WI38 (cell line): ENCODE measurements at regions not wholly inside any gene's neighbourhood (a gene's known extent, or its start where the extent isn't known, plus 50 kb on each side); places are given as distances from the start of the nearest gene placed in this dataset.

Source experiments
- H3K4me3 ChIP-seq: 2 replicates; pipeline ENCODE4 v1.5.1; 2011; ENCODE audit warnings: low read depth, mild to moderate bottlenecking, control low read depth, low read length
- TF ChIP-seq, protein P1 (sequence below): IDR thresholded peaks from 2 replicates; pipeline ENCODE4 v1.5.1; 2012; ENCODE audit warnings: low read depth, mild to moderate bottlenecking, control low read depth, low read length

DNA sequence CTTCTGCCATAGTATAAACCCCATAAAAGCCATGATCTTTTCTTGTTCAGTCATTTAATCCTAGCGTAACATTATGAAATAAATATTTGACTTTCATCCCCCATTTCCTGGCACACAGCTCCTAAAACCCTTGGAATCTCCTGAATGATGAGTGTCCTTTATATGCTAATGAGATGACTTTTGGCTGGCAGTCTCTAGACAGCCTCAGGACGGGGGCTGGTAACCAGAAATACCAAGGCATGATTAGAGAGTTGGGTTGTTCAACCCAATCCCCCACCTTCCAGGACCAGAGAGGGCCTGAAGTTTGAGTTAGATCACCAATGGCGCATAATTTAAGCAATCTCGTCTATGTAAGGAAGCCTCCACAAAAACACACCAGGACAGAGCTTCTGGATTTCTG is 1246.1 kb upstream of the TENM4 start:
- no peak overlapping the region for H3K4me3 ChIP-seq
- TF ChIP-seq, protein P1, sequence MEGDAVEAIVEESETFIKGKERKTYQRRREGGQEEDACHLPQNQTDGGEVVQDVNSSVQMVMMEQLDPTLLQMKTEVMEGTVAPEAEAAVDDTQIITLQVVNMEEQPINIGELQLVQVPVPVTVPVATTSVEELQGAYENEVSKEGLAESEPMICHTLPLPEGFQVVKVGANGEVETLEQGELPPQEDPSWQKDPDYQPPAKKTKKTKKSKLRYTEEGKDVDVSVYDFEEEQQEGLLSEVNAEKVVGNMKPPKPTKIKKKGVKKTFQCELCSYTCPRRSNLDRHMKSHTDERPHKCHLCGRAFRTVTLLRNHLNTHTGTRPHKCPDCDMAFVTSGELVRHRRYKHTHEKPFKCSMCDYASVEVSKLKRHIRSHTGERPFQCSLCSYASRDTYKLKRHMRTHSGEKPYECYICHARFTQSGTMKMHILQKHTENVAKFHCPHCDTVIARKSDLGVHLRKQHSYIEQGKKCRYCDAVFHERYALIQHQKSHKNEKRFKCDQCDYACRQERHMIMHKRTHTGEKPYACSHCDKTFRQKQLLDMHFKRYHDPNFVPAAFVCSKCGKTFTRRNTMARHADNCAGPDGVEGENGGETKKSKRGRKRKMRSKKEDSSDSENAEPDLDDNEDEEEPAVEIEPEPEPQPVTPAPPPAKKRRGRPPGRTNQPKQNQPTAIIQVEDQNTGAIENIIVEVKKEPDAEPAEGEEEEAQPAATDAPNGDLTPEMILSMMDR, result no peak

DNA sequence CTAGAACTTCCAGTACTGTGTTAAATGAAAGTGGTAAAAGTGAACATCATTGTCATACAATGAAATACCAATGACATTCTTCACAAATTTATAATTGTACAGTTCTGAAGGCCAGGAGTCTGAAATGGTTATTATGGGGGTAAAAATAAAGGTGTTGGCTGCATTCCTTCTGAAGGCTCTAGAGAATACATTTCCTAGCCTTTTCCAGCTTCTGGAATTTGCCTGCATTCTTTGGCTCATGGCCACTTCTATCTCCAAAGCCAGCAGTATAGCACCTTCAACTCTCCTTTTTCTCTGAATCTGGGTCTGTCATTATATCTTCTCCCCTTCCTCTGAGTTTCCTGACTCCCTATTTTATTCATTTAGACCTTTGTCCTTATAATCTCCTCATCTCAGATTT is 1232.7 kb upstream of the TENM4 start:
- TF ChIP-seq, protein P1, result no peak
- no peak overlapping the region for H3K4me3 ChIP-seq

DNA sequence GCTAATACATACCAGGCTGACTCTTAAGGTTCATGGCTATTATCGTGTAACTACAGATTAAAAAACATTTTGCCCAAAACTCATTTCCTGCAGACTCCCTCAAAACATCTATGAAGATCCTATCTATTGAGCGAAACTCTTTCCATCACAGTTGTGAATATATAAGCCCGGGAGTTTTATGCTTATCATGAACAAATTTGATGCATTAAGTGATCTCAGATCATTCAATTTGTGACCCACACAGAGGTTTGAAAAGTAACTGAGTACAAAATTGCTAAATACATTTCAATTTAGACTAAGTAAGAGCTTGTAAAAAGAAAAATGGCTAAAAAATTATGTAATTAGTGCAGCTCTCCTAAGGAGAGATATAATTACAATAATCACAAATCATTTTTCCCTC is 1228.8 kb upstream of the TENM4 start:
- TF ChIP-seq, protein P1, result no peak
- H3K4me3 ChIP-seq, result no peak overlapping the region

DNA sequence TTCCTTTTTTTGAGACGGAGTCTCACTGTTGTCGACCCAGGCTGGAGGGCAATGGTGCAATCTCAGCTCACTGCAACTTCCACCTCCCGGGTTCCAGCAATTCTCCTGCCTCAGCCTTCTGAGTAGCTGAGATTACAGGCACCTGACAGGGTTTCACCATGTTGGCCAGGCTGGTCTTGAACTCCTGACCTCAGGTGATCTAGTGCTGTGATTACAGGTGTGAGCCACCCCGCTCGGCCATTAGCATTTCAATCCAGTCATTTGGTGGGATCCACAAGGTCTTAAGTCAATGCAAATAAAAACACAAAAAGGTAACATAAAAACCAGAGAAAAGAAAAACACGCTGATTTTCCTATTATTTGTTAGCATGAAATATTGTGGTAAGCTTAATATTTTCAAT is 1227.2 kb upstream of the TENM4 start:
- TF ChIP-seq, protein P1, result no peak
- H3K4me3 ChIP-seq, result no peak overlapping the region

DNA sequence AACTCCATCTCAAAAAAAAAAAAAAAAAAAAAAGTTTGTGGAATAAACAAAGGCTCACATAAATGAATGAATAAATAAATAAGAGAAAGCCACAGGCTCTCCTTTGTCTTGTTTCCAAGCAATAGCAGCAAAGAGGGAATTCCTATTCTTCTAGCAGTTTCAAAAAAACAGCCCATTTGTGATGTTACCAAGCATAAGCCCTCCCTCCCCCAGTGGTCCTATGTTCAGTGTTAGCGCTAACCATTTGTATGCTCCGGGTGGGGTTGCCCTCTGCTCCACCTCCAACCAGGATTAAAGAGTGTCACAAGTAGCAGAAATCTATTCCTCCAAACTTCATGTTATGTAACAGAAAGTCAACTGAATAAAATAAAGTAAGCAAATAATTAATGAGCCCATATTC is 1215.0 kb upstream of the TENM4 start:
- H3K4me3 ChIP-seq, result no peak overlapping the region
- TF ChIP-seq, protein P1, result no peak

DNA sequence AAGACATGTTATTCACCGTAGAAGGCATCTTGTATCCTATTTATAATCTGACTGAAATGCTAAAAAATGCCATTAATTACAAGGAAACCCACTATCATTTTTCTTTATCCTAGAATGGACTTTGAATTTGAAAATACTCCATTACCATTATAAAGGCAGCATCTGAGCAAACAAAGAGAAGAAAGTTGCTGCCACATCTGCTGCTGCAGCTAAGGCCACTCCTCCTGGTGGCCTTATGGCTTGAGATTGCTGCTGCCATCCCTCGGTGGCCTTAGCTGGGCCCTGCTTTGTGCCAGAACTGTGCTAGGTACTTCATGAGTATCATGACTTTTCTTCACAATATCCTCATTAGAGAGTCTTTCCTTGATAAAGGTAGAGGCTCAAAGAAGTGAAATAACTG is 1210.1 kb upstream of the TENM4 start:
- TF ChIP-seq, protein P1, result no peak
- H3K4me3 ChIP-seq, result no peak overlapping the region

DNA sequence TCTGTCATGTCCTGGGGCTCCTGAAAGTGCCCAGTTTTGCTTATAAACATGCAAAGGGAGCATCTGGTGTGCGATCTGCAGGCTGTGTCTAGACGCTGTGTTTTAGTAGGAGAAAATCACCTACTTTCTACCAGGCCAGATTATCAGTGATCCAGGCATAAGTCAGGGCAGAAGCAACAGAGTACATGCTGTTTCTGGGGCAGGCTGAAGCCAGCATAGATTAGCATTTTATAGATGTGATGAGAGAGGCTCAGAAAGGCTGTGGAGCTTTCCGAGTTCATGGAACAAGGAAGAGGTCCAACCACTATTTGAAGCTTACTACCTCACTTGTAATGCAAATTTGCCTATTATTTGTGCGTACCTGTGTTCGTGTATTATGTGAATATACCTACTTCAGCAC is 1208.4 kb upstream of the TENM4 start:
- H3K4me3 ChIP-seq, result no peak overlapping the region
- TF ChIP-seq, protein P1, result no peak
